ENCODE measurements at regions not wholly inside any gene's neighbourhood (a gene's known extent, or its start where the extent isn't known, plus 50 kb on each side); places are given as distances from the start of the nearest gene placed in this dataset.

DNA sequence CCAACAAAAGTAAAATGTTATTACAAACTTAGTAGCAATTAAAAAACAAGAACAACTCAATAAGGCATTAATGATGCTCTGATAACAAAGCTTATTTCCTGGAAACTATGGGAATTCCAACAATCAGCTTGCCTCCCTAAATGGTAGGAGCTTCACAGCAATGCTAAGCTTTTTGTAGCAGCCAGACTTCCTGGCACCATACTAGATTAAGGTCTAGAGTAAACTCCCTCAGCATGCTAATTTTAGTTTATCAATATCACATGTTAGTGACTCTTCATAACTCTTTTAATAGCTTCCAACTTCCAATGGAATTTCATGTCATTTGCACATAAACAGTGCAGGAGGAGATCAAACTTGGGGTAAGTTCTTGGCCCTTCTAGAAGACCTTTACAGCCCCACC is 782.0 kb downstream of the MCTP2 start:
- no peak for TF ChIP-seq POLR2A (IDR thresholded peaks at IDR 0.05; ENCODE audit: low read depth, low read length)
- TF ChIP-seq POLR2AphosphoS5 (IDR thresholded peaks at IDR 0.05; ENCODE audit: low read depth, low read length): no peak
- TF ChIP-seq TAF1 (IDR thresholded peaks at IDR 0.05; ENCODE audit: low read depth, low read length): no peak
- no peak for TF ChIP-seq POU2F2 (IDR thresholded peaks at IDR 0.05; ENCODE audit: low read depth, low read length)
- TF ChIP-seq PAX5 (IDR thresholded peaks at IDR 0.05; ENCODE audit: insufficient read depth, low read length, severe bottlenecking): no peak
- TF ChIP-seq SPI1 (IDR thresholded peaks at IDR 0.05; ENCODE audit: low read depth, low read length): no peak
- no peak for FAIRE-seq

DNA sequence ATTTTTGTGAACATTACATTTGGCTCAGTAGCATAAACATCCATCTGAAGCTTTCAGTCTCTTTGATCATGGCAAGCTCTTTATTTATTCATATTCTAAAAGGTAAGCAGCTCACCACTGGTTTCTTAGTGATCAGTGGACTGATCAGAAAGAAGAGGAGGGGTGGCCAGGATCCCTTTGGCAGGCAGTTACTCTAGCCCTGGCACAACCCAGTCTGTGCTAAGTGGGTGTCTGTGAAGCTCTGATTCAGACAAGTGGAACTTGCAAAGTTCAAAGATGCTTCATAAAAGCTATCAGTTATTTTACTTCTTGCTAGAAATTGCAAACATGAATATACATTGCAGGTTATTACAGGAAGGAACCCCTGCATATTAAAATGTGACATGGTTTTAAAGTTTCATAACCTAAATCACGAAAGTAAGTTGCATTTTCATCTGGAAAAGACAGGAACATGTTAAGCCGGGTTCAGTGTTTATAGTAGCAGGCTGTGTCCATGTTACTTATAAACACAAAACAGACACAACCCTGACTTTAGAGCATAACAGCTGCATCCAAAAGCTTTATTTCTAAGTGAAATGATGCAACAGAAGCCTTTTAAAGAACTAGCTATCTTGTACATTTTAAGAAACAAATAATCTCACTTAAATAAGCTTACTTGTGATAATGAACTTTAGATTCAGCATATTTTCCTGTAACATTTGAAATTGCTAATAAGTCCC is 785.3 kb downstream of the MCTP2 start:
- no peak for FAIRE-seq
- no peak for DNase-seq (ENCODE audit: insufficient read length, low spot score)
- TF ChIP-seq SPI1 (IDR thresholded peaks at IDR 0.05; ENCODE audit: low read depth, low read length) (no peak), TAF1 (IDR thresholded peaks at IDR 0.05; ENCODE audit: low read depth, low read length) (no peak), PAX5 (IDR thresholded peaks at IDR 0.05; ENCODE audit: insufficient read depth, low read length, severe bottlenecking) (no peak), POU2F2 (IDR thresholded peaks at IDR 0.05; ENCODE audit: low read depth, low read length) (no peak), POLR2AphosphoS5 (IDR thresholded peaks at IDR 0.05; ENCODE audit: low read depth, low read length) (no peak), POLR2A (IDR thresholded peaks at IDR 0.05; ENCODE audit: low read depth, low read length) (no peak)

More for the DNA sequence above, 782.0 kb downstream of the MCTP2 start:
- DNase-seq (ENCODE audit: insufficient read length, low spot score): no peak

DNA sequence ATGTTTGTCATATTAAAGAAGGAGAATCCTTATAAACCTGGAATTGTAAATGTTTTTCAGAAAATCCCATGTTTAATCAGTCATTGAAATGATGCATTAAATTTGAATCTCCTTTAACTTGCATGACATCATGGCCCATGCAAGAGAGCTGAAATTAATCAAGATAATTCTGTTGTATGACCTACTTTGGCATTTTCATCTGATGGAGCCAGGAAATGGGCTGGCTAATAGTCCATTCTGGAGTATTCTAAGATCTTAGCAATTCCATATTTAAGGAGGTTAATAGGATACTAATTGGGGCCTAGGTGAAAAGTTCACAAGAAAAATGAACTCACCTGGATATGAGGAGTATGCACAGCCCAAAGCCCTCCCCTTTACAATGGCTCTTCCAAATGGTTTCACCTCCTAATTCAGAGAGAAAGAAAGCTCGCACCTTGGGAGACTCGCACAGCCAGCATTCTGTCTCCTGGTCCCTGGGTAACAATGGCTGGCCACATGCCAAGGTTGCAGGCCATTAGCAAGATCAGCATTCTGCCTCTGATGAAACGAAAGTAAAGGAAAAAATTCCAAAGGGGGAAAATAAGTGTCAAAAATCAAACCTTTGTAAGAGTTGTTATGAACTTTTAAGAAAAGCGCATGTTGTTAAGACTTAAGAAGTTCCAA is 786.4 kb downstream of the MCTP2 start:
- TF ChIP-seq TAF1 (IDR thresholded peaks at IDR 0.05; ENCODE audit: low read depth, low read length) (no peak), PAX5 (IDR thresholded peaks at IDR 0.05; ENCODE audit: insufficient read depth, low read length, severe bottlenecking) (no peak), SPI1 (IDR thresholded peaks at IDR 0.05; ENCODE audit: low read depth, low read length) (no peak), POLR2A (IDR thresholded peaks at IDR 0.05; ENCODE audit: low read depth, low read length) (no peak), POLR2AphosphoS5 (IDR thresholded peaks at IDR 0.05; ENCODE audit: low read depth, low read length) (no peak)
- DNase-seq (ENCODE audit: insufficient read length, low spot score) (no peak), FAIRE-seq (no peak)

- DNase-seq (ENCODE audit: insufficient read length, low spot score) (no peak), FAIRE-seq (no peak)
Observed at GRCh38 chr15:95018888-95019545, 787.7 kb downstream of the MCTP2 start.

DNA sequence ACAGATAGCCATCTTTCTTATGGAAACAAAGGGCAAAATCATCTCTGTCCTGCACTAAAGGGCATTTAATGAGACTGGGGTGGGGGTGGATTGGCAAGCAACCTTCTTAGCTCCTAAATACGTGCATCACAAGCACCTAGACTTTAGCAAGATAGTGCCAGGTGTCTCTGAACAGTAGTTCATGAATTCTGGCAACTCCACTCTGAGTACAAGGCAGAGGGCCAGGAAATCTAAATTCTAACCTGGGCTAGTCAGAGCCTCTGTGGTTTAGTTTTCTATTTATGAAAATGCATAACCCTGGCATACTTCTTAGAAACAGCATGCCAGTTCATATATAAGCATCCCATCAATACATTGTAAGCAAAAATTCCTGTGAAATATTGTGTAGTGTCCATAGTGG is 788.5 kb downstream of the MCTP2 start:
- TF ChIP-seq PAX5 (IDR thresholded peaks at IDR 0.05; ENCODE audit: insufficient read depth, low read length, severe bottlenecking): no peak
- TF ChIP-seq SPI1 (IDR thresholded peaks at IDR 0.05; ENCODE audit: low read depth, low read length): no peak
- no peak for TF ChIP-seq TAF1 (IDR thresholded peaks at IDR 0.05; ENCODE audit: low read depth, low read length)
- no peak for TF ChIP-seq POU2F2 (IDR thresholded peaks at IDR 0.05; ENCODE audit: low read depth, low read length)
- TF ChIP-seq POLR2A (IDR thresholded peaks at IDR 0.05; ENCODE audit: low read depth, low read length): no peak
- no peak for TF ChIP-seq POLR2AphosphoS5 (IDR thresholded peaks at IDR 0.05; ENCODE audit: low read depth, low read length)
- FAIRE-seq (no peak), DNase-seq (ENCODE audit: insufficient read length, low spot score) (no peak)

More at GRCh38 chr15:95018888-95019545, 787.7 kb downstream of the MCTP2 start:
- TF ChIP-seq SPI1 (IDR thresholded peaks at IDR 0.05; ENCODE audit: low read depth, low read length) (peak; percentile 46; the same call in 1 of the 2 replicates), POU2F2 (IDR thresholded peaks at IDR 0.05; ENCODE audit: low read depth, low read length) (no peak)

DNA sequence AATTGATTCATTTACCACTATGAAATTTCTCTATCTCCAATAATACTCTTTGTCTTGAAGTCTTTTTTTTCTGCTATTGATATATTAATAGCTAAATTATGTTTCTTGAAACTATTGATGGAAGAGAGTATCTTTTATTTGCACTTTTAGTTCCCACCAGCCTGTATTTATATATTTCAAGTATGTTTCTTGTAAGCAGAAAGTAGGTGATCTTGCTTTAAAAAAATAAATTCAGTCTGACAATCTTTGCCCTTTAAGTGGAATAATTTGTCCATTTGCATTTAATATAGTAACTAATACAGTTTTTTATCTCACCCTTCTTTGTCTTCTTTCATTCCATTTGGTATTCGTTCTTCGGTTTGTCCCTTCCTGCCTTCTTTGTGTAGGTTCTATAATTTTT is 790.5 kb downstream of the MCTP2 start:
- no peak for FAIRE-seq
- no peak for TF ChIP-seq PAX5 (IDR thresholded peaks at IDR 0.05; ENCODE audit: insufficient read depth, low read length, severe bottlenecking)
- no peak for TF ChIP-seq POLR2A (IDR thresholded peaks at IDR 0.05; ENCODE audit: low read depth, low read length)
- no peak for TF ChIP-seq POU2F2 (IDR thresholded peaks at IDR 0.05; ENCODE audit: low read depth, low read length)
- DNase-seq (ENCODE audit: insufficient read length, low spot score): no peak

- TF ChIP-seq PAX5 (IDR thresholded peaks at IDR 0.05; ENCODE audit: insufficient read depth, low read length, severe bottlenecking): no peak
- no peak for DNase-seq (ENCODE audit: insufficient read length, low spot score)
- FAIRE-seq: no peak
Observed at GRCh38 chr15:95024351-95024750, 793.0 kb downstream of the MCTP2 start.

- FAIRE-seq (no peak), DNase-seq (ENCODE audit: insufficient read length, low spot score) (no peak)
- TF ChIP-seq POLR2AphosphoS5 (IDR thresholded peaks at IDR 0.05; ENCODE audit: low read depth, low read length) (no peak), SPI1 (IDR thresholded peaks at IDR 0.05; ENCODE audit: low read depth, low read length) (no peak), POU2F2 (IDR thresholded peaks at IDR 0.05; ENCODE audit: low read depth, low read length) (no peak), TAF1 (IDR thresholded peaks at IDR 0.05; ENCODE audit: low read depth, low read length) (no peak), POLR2A (IDR thresholded peaks at IDR 0.05; ENCODE audit: low read depth, low read length) (no peak), PAX5 (IDR thresholded peaks at IDR 0.05; ENCODE audit: insufficient read depth, low read length, severe bottlenecking) (no peak)
Observed at GRCh38 chr15:95025924-95026728, 794.8 kb downstream of the MCTP2 start.

- DNase-seq (ENCODE audit: insufficient read length, low spot score): no peak
- TF ChIP-seq POLR2AphosphoS5 (IDR thresholded peaks at IDR 0.05; ENCODE audit: low read depth, low read length) (no peak), PAX5 (IDR thresholded peaks at IDR 0.05; ENCODE audit: insufficient read depth, low read length, severe bottlenecking) (no peak), SPI1 (IDR thresholded peaks at IDR 0.05; ENCODE audit: low read depth, low read length) (no peak), POLR2A (IDR thresholded peaks at IDR 0.05; ENCODE audit: low read depth, low read length) (no peak), TAF1 (IDR thresholded peaks at IDR 0.05; ENCODE audit: low read depth, low read length) (no peak), POU2F2 (IDR thresholded peaks at IDR 0.05; ENCODE audit: low read depth, low read length) (no peak)
- FAIRE-seq: no peak
Observed at GRCh38 chr15:95027981-95028380, 796.6 kb downstream of the MCTP2 start.

Measured in GM12891 (cell line).